Activated naive CD8-positive, alpha-beta T cell (primary cell): ENCODE measurements at regions not wholly inside any gene's neighbourhood (a gene's known extent, or its start where the extent isn't known, plus 50 kb on each side); places are given as distances from the start of the nearest gene placed in this dataset.

Experiments used
- H3K27ac Mint-ChIP-seq: one replicate; pipeline ENCODE4 v1.8.0; 2021; ENCODE audit warnings: mixed read lengths
- H3K27me3 Mint-ChIP-seq: one replicate; pipeline ENCODE4 v1.8.0; 2021; ENCODE audit warnings: mixed read lengths
- H3K36me3 Mint-ChIP-seq: one replicate; pipeline ENCODE4 v1.8.0; 2021; ENCODE audit warnings: mixed read lengths
- H3K4me1 Mint-ChIP-seq: one replicate; pipeline ENCODE4 v1.8.0; 2021; ENCODE audit warnings: low read depth, mixed read lengths
- H3K4me3 Mint-ChIP-seq: one replicate; pipeline ENCODE4 v1.8.0; 2021; ENCODE audit warnings: mild to moderate bottlenecking, mixed read lengths
- H3K9me3 Mint-ChIP-seq: one replicate; pipeline ENCODE4 v1.8.0; 2021; ENCODE audit warnings: low read depth, mixed read lengths

DNA sequence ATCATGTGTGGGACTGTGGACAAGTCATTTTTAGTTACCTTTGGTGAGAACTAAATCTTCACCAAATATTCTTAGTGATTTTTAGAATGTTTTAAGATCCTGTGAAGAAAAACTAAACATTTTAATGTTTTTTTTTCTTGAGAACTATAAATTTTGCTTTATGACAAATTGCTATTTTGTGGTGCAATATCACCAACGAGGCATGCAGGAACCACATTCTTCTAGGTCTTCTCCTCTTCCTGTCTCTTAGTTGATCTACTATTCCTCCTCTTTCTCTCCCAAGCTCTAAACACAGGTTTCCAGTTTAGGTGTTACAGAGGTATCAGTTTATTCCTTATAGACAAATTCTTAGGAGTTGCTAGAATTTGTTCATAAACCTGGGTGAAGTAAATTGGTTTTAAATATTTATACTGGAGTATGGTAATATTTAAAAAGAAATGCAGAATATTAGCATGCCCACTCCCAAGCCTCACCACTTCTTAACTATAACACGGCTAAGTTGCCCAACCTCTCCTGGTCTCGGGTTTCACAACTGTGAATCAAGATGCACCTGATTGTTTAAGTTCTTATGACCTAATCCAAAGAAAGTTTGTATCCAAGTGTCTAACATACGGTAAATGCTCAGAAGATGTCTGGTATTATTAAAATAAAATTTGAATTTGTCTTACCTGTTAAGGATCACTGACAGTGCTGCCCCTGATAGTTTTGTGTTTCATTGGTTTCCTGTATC lies 56.5 kb upstream of the CLNK start:
- Mint-ChIP-seq H3K4me1 (no peaks in the 10 kb centered on the region), H3K4me3 (no peak overlapping the region), H3K9me3 (no peaks in the 10 kb centered on the region), H3K36me3 (no peaks in the 10 kb centered on the region), H3K27ac (no peak overlapping the region), H3K27me3 (no peaks in the 10 kb centered on the region)

DNA sequence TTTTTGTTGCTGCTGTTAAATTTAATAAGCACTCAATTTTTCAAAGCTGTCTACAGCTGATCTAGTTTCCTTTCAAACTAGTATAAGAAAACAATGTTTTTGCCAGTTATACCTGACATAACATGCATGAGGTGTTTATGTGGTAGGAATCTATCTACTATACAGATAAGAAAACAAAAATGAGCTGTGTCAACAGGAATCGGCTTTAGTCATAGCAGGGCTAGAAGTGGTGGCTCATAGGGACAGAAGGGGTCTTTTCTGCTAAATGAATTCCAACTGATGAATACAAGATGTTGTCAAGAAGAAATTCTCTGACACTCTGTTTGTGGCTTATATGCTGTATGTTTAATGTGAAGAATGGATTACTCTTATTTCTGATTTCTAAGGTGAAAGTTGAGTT lies 55.7 kb upstream of the CLNK start:
- Mint-ChIP-seq H3K36me3 (no peaks in the 10 kb centered on the region), H3K4me3 (no peak overlapping the region), H3K9me3 (no peaks in the 10 kb centered on the region), H3K27ac (no peak overlapping the region), H3K4me1 (no peaks in the 10 kb centered on the region), H3K27me3 (no peaks in the 10 kb centered on the region)

DNA sequence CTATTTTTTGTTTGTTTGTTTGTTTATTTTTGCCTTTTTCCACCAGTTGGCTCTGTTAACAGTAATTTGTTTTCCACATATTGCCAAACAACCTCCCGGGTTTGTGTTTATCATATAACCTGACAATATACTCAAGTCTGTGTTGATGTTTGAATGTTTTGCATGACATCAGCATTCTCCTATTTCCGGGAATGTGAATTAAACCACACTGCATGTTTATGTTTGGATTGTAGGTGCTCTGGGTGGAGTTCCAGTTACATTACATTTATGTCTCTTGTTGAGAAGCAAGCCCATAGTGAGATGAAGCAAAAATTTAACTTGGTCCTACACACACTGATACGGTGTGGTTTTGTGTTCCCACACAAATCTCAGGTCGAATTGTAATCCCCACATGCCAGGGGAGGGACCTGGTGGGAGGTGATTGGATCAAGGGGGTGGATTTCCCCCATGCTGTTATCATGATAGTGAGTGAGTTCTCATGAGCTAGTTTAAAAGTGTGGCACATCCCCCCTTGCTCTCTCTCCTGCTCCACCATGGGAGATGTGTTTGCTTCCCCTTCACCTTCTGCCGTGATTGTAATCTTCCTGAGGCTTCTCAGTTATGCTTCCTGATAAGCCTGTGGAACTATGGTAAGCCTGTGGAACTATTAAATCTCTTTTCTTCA lies 54.4 kb upstream of the CLNK start:
- Mint-ChIP-seq H3K27me3 (no peaks in the 10 kb centered on the region), H3K27ac (no peak overlapping the region), H3K36me3 (no peaks in the 10 kb centered on the region), H3K4me1 (no peaks in the 10 kb centered on the region), H3K9me3 (no peaks in the 10 kb centered on the region), H3K4me3 (no peak overlapping the region)

DNA sequence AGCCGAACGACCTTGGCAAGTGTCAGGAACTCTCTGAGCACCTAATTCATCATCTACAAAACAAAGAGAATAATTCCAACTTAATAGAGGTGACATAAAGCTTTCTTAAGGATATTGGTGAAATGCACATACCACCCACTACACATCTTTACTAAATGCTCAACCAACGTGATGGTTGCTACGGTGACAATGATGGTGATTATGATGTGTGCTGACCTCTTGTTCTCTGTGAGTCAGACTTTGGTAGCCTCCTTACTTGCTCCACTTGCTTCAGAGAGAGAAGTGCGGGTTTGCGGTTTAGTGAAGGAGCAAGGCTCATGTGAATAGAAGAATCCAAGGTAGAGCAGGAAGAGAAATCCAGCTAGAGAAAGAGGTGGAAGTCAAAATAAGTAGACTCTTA lies 52.8 kb upstream of the CLNK start:
- H3K27ac Mint-ChIP-seq: no peak overlapping the region
- H3K4me1 Mint-ChIP-seq: peaks cover 12% of the 10 kb centered on the region
- H3K4me3 Mint-ChIP-seq: no peak overlapping the region
- H3K36me3 Mint-ChIP-seq: no peaks in the 10 kb centered on the region
- no peaks in the 10 kb centered on the region for H3K9me3 Mint-ChIP-seq
- H3K27me3 Mint-ChIP-seq: no peaks in the 10 kb centered on the region

DNA sequence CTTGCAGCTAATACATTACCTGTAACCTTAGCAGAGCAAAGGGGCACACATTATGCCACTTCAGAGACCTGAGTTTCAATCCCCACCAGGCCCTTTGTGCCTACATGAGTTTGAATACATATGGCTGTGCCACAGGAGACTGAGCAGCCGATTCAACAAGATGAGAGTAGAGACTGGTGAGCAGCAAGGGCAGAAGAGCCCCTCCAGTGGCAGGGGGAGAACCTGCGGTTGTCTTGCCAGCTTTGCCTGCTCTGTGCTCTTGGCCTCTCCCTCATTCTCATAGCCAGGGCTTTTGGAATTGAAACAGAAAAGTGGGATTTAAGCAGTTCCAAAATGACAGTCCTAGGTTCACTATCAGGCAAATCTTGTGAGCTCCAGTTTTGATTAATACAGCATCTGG lies 52.3 kb upstream of the CLNK start:
- no peaks in the 10 kb centered on the region for H3K36me3 Mint-ChIP-seq
- no peak overlapping the region for H3K4me3 Mint-ChIP-seq
- H3K27me3 Mint-ChIP-seq: no peaks in the 10 kb centered on the region
- H3K9me3 Mint-ChIP-seq: no peaks in the 10 kb centered on the region
- peaks cover 14% of the 10 kb centered on the region for H3K4me1 Mint-ChIP-seq
- no peak overlapping the region for H3K27ac Mint-ChIP-seq

DNA sequence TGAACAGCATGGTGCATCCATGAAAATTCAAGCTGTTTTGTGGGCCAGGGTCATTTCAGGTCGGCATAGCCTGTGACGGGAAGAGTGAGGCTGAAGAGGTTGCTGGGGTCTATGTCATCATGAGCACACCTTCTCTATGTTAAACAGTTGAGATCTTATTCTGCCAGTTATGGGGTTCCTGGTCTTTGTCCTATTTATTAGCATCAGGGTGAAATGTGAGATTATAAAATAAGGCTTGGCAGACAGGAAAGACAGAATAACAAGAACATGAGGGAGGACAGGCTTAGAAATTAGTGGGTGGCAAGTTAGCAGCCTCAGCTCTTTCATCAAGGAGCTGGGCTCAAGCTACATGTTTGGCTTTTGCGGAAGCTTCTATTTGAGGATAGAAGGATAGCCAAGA lies 51.7 kb upstream of the CLNK start:
- H3K4me3 Mint-ChIP-seq: no peak overlapping the region
- H3K9me3 Mint-ChIP-seq: no peaks in the 10 kb centered on the region
- H3K4me1 Mint-ChIP-seq: peaks cover 17% of the 10 kb centered on the region
- no peaks in the 10 kb centered on the region for H3K36me3 Mint-ChIP-seq
- no peaks in the 10 kb centered on the region for H3K27me3 Mint-ChIP-seq
- H3K27ac Mint-ChIP-seq: no peak overlapping the region

DNA sequence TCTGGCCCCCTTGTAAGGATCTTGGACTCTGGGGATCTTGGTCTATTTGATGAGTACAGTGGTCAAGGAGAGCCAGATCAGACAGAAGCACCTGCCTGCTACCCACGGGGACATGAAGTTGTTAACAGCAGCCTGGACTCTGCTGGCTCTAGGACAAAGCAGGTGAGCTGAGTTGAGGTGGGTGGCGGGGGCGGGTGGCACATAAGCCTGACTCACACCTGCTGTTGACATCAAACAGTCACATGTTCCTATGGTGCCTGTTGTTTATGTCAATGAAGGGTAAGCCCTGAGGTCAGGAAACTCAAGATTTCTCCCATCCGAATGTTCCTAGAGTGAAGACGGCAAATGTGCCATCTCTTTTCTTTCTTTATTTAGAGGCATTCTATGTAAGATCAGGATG lies 50.1 kb upstream of the CLNK start:
- Mint-ChIP-seq H3K27me3 (no peaks in the 10 kb centered on the region), H3K36me3 (no peaks in the 10 kb centered on the region), H3K4me3 (no peak overlapping the region), H3K4me1 (peaks cover 23% of the 10 kb centered on the region), H3K9me3 (no peaks in the 10 kb centered on the region), H3K27ac (peak overlapping the region; percentile 68)
